HEK293T (cell line): ENCODE measurements at regions not wholly inside any gene's neighbourhood (a gene's known extent, or its start where the extent isn't known, plus 50 kb on each side); places are given as distances from the start of the nearest gene placed in this dataset.

Experiments used
- CTCF ChIA-PET: fragments of 350-600 bp; formaldehyde crosslinking; extraction: SDS; loops from one replicate; lab custom pipeline; 2021; ENCODE audit warnings: antibody characterized with exemption, inconsistent platforms; lab: Yijun Ruan, JAX
- POLR2A ChIA-PET: fragments of 350-600 bp; formaldehyde crosslinking; extraction: SDS; loops from one replicate; lab custom pipeline; 2020; ENCODE audit warnings: antibody characterized with exemption, inconsistent platforms; lab: Yijun Ruan, JAX
- DNase-seq: peaks from one replicate; pipeline ENCODE4 v3.0.0; 2012; ENCODE audit warnings: mixed read lengths; ENCODE audit errors: extremely low spot score
- ARNT ChIP-seq: fragments of 450-650 bp; IDR thresholded peaks from 2 replicates; pipeline ENCODE4 v1.6.1; 2017; ENCODE audit warnings: mild to moderate bottlenecking
- BHLHE40 ChIP-seq: fragments of 450-650 bp; IDR thresholded peaks from 2 replicates; pipeline ENCODE4 v1.6.1; 2016; ENCODE audit warnings: mild to moderate bottlenecking, moderate library complexity, borderline replicate concordance
- CTBP1 ChIP-seq: fragments of 450-650 bp; IDR thresholded peaks from 2 replicates; pipeline ENCODE4 v1.6.1; 2016; ENCODE audit warnings: borderline replicate concordance
- ELF4 ChIP-seq: fragments of 450-650 bp; IDR thresholded peaks from 2 replicates; pipeline ENCODE4 v1.6.1; 2017; ENCODE audit warnings: antibody characterized with exemption
- FOXA1 ChIP-seq: fragments of 450-650 bp; IDR thresholded peaks from 2 replicates; pipeline ENCODE4 v1.6.1; 2016; ENCODE audit warnings: mild to moderate bottlenecking
- FOXK2 ChIP-seq: fragments of 450-650 bp; IDR thresholded peaks from 2 replicates; pipeline ENCODE4 v1.6.1; 2016; ENCODE audit warnings: mild to moderate bottlenecking
- FOXM1 ChIP-seq: fragments of 450-650 bp; IDR thresholded peaks from 2 replicates; pipeline ENCODE4 v1.6.1; 2017; ENCODE audit warnings: mild to moderate bottlenecking, borderline replicate concordance
- HDGF ChIP-seq: fragments of 450-650 bp; IDR thresholded peaks from 2 replicates; pipeline ENCODE4 v1.6.1; 2017; ENCODE audit warnings: antibody characterized with exemption, borderline replicate concordance
- L3MBTL2 ChIP-seq: fragments of 450-650 bp; conservative IDR thresholded peaks from 2 replicates; pipeline ENCODE4 v1.6.1; 2016; ENCODE audit warnings: mild to moderate bottlenecking
- LEF1 ChIP-seq: fragments of 450-650 bp; IDR thresholded peaks from 2 replicates; pipeline ENCODE4 v1.6.1; 2017; ENCODE audit warnings: mild to moderate bottlenecking, borderline replicate concordance
- NFRKB ChIP-seq: fragments of 450-650 bp; IDR thresholded peaks from 2 replicates; pipeline ENCODE4 v1.6.1; 2016; ENCODE audit warnings: mild to moderate bottlenecking, moderate library complexity
- PKNOX1 ChIP-seq: fragments of 450-650 bp; IDR thresholded peaks from 2 replicates; pipeline ENCODE4 v1.6.1; 2016
- SP1 ChIP-seq: fragments of 450-650 bp; IDR thresholded peaks from 2 replicates; pipeline ENCODE4 v1.6.1; 2017
- SUZ12 ChIP-seq: fragments of 450-650 bp; IDR thresholded peaks from 2 replicates; pipeline ENCODE4 v1.6.1; 2016; ENCODE audit warnings: mild to moderate bottlenecking
- TARDBP ChIP-seq: fragments of 450-650 bp; IDR thresholded peaks from 2 replicates; pipeline ENCODE4 v1.6.1; 2016
- ZNF384 ChIP-seq: fragments of 450-650 bp; IDR thresholded peaks from 2 replicates; pipeline ENCODE4 v1.6.1; 2016

- TF ChIP-seq PKNOX1, result no peak
- no peak for TF ChIP-seq SP1
- no peak for TF ChIP-seq CTBP1
- TF ChIP-seq ELF4, result no peak
- TF ChIP-seq TARDBP, result no peak
- no peak for TF ChIP-seq SUZ12
- TF ChIP-seq FOXK2, result no peak
- TF ChIP-seq FOXA1, result no peak
- no peak for TF ChIP-seq BHLHE40
- TF ChIP-seq ZNF384, result no peak
- no peak for TF ChIP-seq NFRKB
- no peak for TF ChIP-seq ARNT
- no peak for TF ChIP-seq FOXM1
- TF ChIP-seq HDGF, result no peak
- no peak for DNase-seq
- ChIA-PET POLR2A (no interaction called here), CTCF (no interaction called here)
Measured at GRCh38 chr5:35333366-35333765, 103.1 kb upstream of the PRLR start.

- TF ChIP-seq TARDBP (no peak), BHLHE40 (no peak), FOXK2 (no peak), SP1 (no peak), CTBP1 (no peak), SUZ12 (no peak), ELF4 (no peak), ARNT (no peak), HDGF (no peak), FOXM1 (no peak), PKNOX1 (no peak), NFRKB (no peak), L3MBTL2 (no peak), ZNF384 (no peak)
Measured at GRCh38 chr5:35331956-35332950, 102.0 kb upstream of the PRLR start.

GRCh38 chr5:35325836-35326235, 95.5 kb upstream of the PRLR start:
- CTCF ChIA-PET, result no interaction called here
- TF ChIP-seq NFRKB, result no peak
- no peak for TF ChIP-seq SP1
- TF ChIP-seq L3MBTL2, result no peak
- no peak for TF ChIP-seq LEF1
- no peak for TF ChIP-seq PKNOX1
- no peak for TF ChIP-seq FOXM1
- no peak for TF ChIP-seq CTBP1
- TF ChIP-seq ARNT, result no peak
- TF ChIP-seq ELF4, result no peak
- no peak for TF ChIP-seq FOXK2
- no peak for TF ChIP-seq FOXA1
- TF ChIP-seq SUZ12, result no peak
- no peak for TF ChIP-seq TARDBP
- no peak for TF ChIP-seq ZNF384
- no peak for TF ChIP-seq BHLHE40
- no peak for TF ChIP-seq HDGF
- DNase-seq, result no peak
- POLR2A ChIA-PET, result no interaction called here

More at GRCh38 chr5:35331956-35332950, 102.0 kb upstream of the PRLR start:
- DNase-seq, result no peak
- ChIA-PET POLR2A (no interaction called here), CTCF (no interaction called here)

- DNase-seq, result no peak
- ChIA-PET POLR2A (no interaction called here), CTCF (interaction anchor here (0.6 kb wide), 1 partner anchor 1960 kb away, joined by 3 read pairs; no protein-coding TSS in a partner anchor)
- TF ChIP-seq FOXM1 (no peak), NFRKB (no peak), SP1 (no peak), CTBP1 (no peak), ARNT (no peak), L3MBTL2 (no peak), PKNOX1 (no peak), HDGF (no peak), TARDBP (no peak), FOXA1 (no peak), BHLHE40 (no peak), SUZ12 (no peak), LEF1 (no peak), ZNF384 (no peak), ELF4 (no peak), FOXK2 (no peak)
Measured at GRCh38 chr5:35324679-35325078, 94.4 kb upstream of the PRLR start.

GRCh38 chr5:35324201-35324600, 93.9 kb upstream of the PRLR start:
- POLR2A ChIA-PET, result no interaction called here

More at GRCh38 chr5:35324201-35324600, 93.9 kb upstream of the PRLR start:
- DNase-seq, result no peak
- CTCF ChIA-PET, result no interaction called here
- no peak for TF ChIP-seq NFRKB
- no peak for TF ChIP-seq TARDBP
- TF ChIP-seq ARNT, result no peak
- TF ChIP-seq FOXM1, result no peak
- no peak for TF ChIP-seq HDGF
- TF ChIP-seq SP1, result no peak
- TF ChIP-seq PKNOX1, result no peak
- TF ChIP-seq SUZ12, result no peak
- TF ChIP-seq LEF1, result no peak
- no peak for TF ChIP-seq L3MBTL2
- no peak for TF ChIP-seq FOXK2
- TF ChIP-seq BHLHE40, result no peak
